GM23248 (cell line): ENCODE measurements at regions not wholly inside any gene's neighbourhood (a gene's known extent, or its start where the extent isn't known, plus 50 kb on each side); places are given as distances from the start of the nearest gene placed in this dataset. TPM values are rescaled to one million over a fixed set of nuclear protein-coding genes. Genes with fewer than 3 reads are reported as not detected.

Experiments used
- DNase-seq: peaks from one replicate; pipeline ENCODE4 v3.0.0-alpha.2; 2015
- H2AFZ ChIP-seq: fragments of 200-600 bp; sonication (generic); 2 replicates; pipeline ENCODE4 v1.6.1; 2016; ENCODE audit warnings: antibody characterized with exemption
- H3F3A ChIP-seq: fragments of 200-600 bp; sonication (generic); 2 replicates; pipeline ENCODE4 v1.6.1; 2016; ENCODE audit warnings: mild to moderate bottlenecking, antibody characterized with exemption, mixed run types; ENCODE audit not compliant: insufficient read depth
- H3K27ac ChIP-seq: fragments of 200-600 bp; sonication (generic); 2 replicates; pipeline ENCODE4 v1.5.1; 2016; ENCODE audit warnings: mild to moderate bottlenecking
- H3K27me3 ChIP-seq: fragments of 200-600 bp; sonication (generic); replicated peaks from 2 replicates; pipeline ENCODE4 v1.6.1; 2016; ENCODE audit warnings: mild to moderate bottlenecking; ENCODE audit not compliant: insufficient read depth
- H3K36me3 ChIP-seq: fragments of 200-600 bp; sonication (generic); 2 replicates; pipeline ENCODE4 v1.6.1; 2016; ENCODE audit warnings: low read depth, mild to moderate bottlenecking
- H3K4me1 ChIP-seq: fragments of 200-600 bp; sonication (generic); 2 replicates; pipeline ENCODE4 v1.6.1; 2016; ENCODE audit warnings: mild to moderate bottlenecking; ENCODE audit not compliant: insufficient read depth
- H3K4me2 ChIP-seq: fragments of 200-600 bp; sonication (generic); one replicate; pipeline ENCODE4 v1.6.1; 2016; ENCODE audit warnings: mild to moderate bottlenecking; ENCODE audit not compliant: unreplicated experiment
- H3K4me3 ChIP-seq: fragments of 200-600 bp; sonication (generic); 2 replicates; pipeline ENCODE4 v1.5.1; 2016; ENCODE audit warnings: mild to moderate bottlenecking
- H3K79me2 ChIP-seq: fragments of 200-600 bp; sonication (generic); 2 replicates; pipeline ENCODE4 v1.6.1; 2016; ENCODE audit warnings: mild to moderate bottlenecking; ENCODE audit not compliant: insufficient read depth
- H3K9ac ChIP-seq: fragments of 200-600 bp; sonication (generic); 2 replicates; pipeline ENCODE4 v1.6.1; 2016; ENCODE audit warnings: mild to moderate bottlenecking
- H3K9me2 ChIP-seq: fragments of 200-600 bp; sonication (generic); 2 replicates; pipeline ENCODE4 v1.6.1; 2016; ENCODE audit warnings: mixed run types, mild to moderate bottlenecking, moderate library complexity; ENCODE audit not compliant: insufficient read depth
- H3K9me3 ChIP-seq: fragments of 200-600 bp; sonication (generic); one replicate; pipeline ENCODE4 v1.6.1; 2017; ENCODE audit warnings: low read depth
- H4K20me1 ChIP-seq: fragments of 200-600 bp; sonication (generic); 2 replicates; pipeline ENCODE4 v1.6.0; 2016; ENCODE audit not compliant: insufficient read depth
- EZH2 ChIP-seq: fragments of 200-600 bp; sonication (generic); IDR thresholded peaks from 2 replicates; pipeline ENCODE4 v1.6.1; 2018; ENCODE audit warnings: antibody characterized with exemption, mild to moderate bottlenecking; ENCODE audit not compliant: insufficient read depth, poor library complexity, severe bottlenecking
- EZH2phosphoT487 ChIP-seq: fragments of 200-600 bp; sonication (generic); IDR thresholded peaks from 2 replicates; pipeline ENCODE4 v1.6.1; 2018; ENCODE audit warnings: antibody characterized with exemption, moderate library complexity, mild to moderate bottlenecking, low read depth; ENCODE audit not compliant: insufficient read depth
- WGBS, 2 experiments: methylation state at CpG; one replicate each; pipeline ENCODE4 v1.1.6; 2015 to 2017; ENCODE audit warnings: low lambda C conversion rate in 2 of 2, low coverage in 1 of 2; ENCODE audit errors: missing lambda C conversion rate in 2 of 2; 5-methylcytosine and 5-hydroxymethylcytosine counted together
- in situ Hi-C: fragments of 300-500 bp; cut with MboI; formaldehyde crosslinking; loops from 2 replicates; pipeline ENCODE4 v1.15.0; 2020
- small RNA-seq: library from RNA; depleted of rRNA; stranded (forward); fragments of <200 nt; gene quantifications from one replicate; pipeline ENCODE3, GENCODE V24; 2014; ENCODE audit warnings: low read depth, low replicate concordance

GRCh38 chr5:103620851-103621547, 58.4 kb upstream of the NUDT12 start:
- WGBS, 2 experiments, result 0 to 9% methylated on average over 2 of the region's 2 CpGs
- H3K9me2 ChIP-seq, result no peaks in the 10 kb centered on the region

GRCh38 chr5:103617913-103618312, 55.3 kb upstream of the NUDT12 start:
- Histone ChIP-seq H3K4me1 (no peaks in the 10 kb centered on the region), H3K4me2 (no peak overlapping the region), H3K27me3 (no peaks in the 10 kb centered on the region), H3F3A (no peaks in the 10 kb centered on the region), H3K36me3 (no peaks in the 10 kb centered on the region), H3K79me2 (no peaks in the 10 kb centered on the region), H3K9me3 (no peaks in the 10 kb centered on the region), H3K9me2 (no peaks in the 10 kb centered on the region), H2AFZ (no peak overlapping the region), H3K4me3 (no peak overlapping the region), H4K20me1 (no peaks in the 10 kb centered on the region), H3K27ac (no peak overlapping the region), H3K9ac (no peak overlapping the region)
- no peak for DNase-seq
- TF ChIP-seq EZH2phosphoT487, result no peak
- no peak for TF ChIP-seq EZH2
- in situ Hi-C loops, result no loop called here
- 32 to 38% methylated on average over 1 of the region's 1 CpG for WGBS, 2 experiments

More at GRCh38 chr5:103620851-103621547, 58.4 kb upstream of the NUDT12 start:
- Histone ChIP-seq H3K4me3 (no peak overlapping the region), H3K79me2 (no peaks in the 10 kb centered on the region), H3K4me1 (no peaks in the 10 kb centered on the region), H3K4me2 (no peak overlapping the region), H3K9ac (no peak overlapping the region), H3K9me3 (no peaks in the 10 kb centered on the region), H2AFZ (no peak overlapping the region), H3K27me3 (no peaks in the 10 kb centered on the region), H4K20me1 (no peaks in the 10 kb centered on the region), H3F3A (no peaks in the 10 kb centered on the region), H3K36me3 (no peaks in the 10 kb centered on the region), H3K27ac (no peak overlapping the region)
- no peak for DNase-seq
- TF ChIP-seq EZH2 (no peak), EZH2phosphoT487 (no peak)
- in situ Hi-C loops, result no loop called here

- Histone ChIP-seq H3K79me2 (no peaks in the 10 kb centered on the region), H3K4me1 (no peaks in the 10 kb centered on the region), H3K4me3 (no peak overlapping the region), H3K9me3 (no peaks in the 10 kb centered on the region), H3K9ac (no peak overlapping the region), H2AFZ (no peak overlapping the region), H3K27ac (no peak overlapping the region), H3K9me2 (no peaks in the 10 kb centered on the region), H4K20me1 (no peaks in the 10 kb centered on the region), H3K36me3 (no peaks in the 10 kb centered on the region), H3K27me3 (no peaks in the 10 kb centered on the region), H3F3A (no peaks in the 10 kb centered on the region), H3K4me2 (no peak overlapping the region)
- in situ Hi-C loops, result no loop called here
- TF ChIP-seq EZH2, result no peak
- no peak for TF ChIP-seq EZH2phosphoT487
- no peak for DNase-seq
- 0 to 3% methylated on average over 1 of the region's 1 CpG for WGBS, 2 experiments
Measured at GRCh38 chr5:103617090-103617489, 54.5 kb upstream of the NUDT12 start.

GRCh38 chr5:103612545-103612944, 50.0 kb upstream of the NUDT12 start:
- Histone ChIP-seq H3K36me3 (no peaks in the 10 kb centered on the region), H3K4me1 (no peaks in the 10 kb centered on the region), H3K9me3 (no peaks in the 10 kb centered on the region), H3K27ac (no peak overlapping the region), H3K4me3 (no peak overlapping the region), H3K79me2 (no peaks in the 10 kb centered on the region), H3K9ac (no peak overlapping the region), H3K27me3 (no peaks in the 10 kb centered on the region; the same call in 1 of the 2 replicates), H3K9me2 (no peaks in the 10 kb centered on the region), H4K20me1 (no peaks in the 10 kb centered on the region), H3F3A (no peaks in the 10 kb centered on the region), H2AFZ (no peak overlapping the region), H3K4me2 (no peak overlapping the region)
- no peak for TF ChIP-seq EZH2
- TF ChIP-seq EZH2phosphoT487, result no peak
- in situ Hi-C loops, result no loop called here
- DNase-seq, result no peak
- 0% methylated on average over 1 of the region's 1 CpG for WGBS, 2 experiments

Small RNAs in the stretch of these regions (small RNA-seq; reads per million reads assigned to genes)
- not detected for gene PSMC1P5
- gene RF00322, result not detected
- gene RN7SL255P, result not detected
- gene RNA5SP189, result not detected
- 0.19 reads per million for gene RNU1-140P
- gene RNU6-334P, result not detected
